Type B pancreatic cell (in vitro differentiated cells): ENCODE measurements at regions not wholly inside any gene's neighbourhood (a gene's known extent, or its start where the extent isn't known, plus 50 kb on each side); places are given as distances from the start of the nearest gene placed in this dataset.
A peak's percentile ranks its signal among the peaks of the same experiment; 100 is the strongest.

Experiments
- DNase-seq: peaks from one replicate; pipeline ENCODE4 v3.0.0; 2021; ENCODE audit warnings: mixed read lengths; ENCODE audit not compliant: unreplicated experiment; ENCODE audit errors: extremely low spot score
- H3K27ac Mint-ChIP-seq: 2 replicates; pipeline ENCODE4 v1.8.0; 2021; ENCODE audit warnings: mild to moderate bottlenecking, mixed read lengths
- H3K27me3 Mint-ChIP-seq: 2 replicates; pipeline ENCODE4 v1.8.0; 2021; ENCODE audit warnings: mixed read lengths
- H3K36me3 Mint-ChIP-seq: 2 replicates; pipeline ENCODE4 v1.8.0; 2021; ENCODE audit warnings: mixed read lengths
- H3K4me1 Mint-ChIP-seq: one replicate; pipeline ENCODE4 v1.8.0; 2021; ENCODE audit warnings: mixed read lengths; ENCODE audit not compliant: unreplicated experiment
- H3K4me3 Mint-ChIP-seq: 2 replicates; pipeline ENCODE4 v1.8.0; 2021; ENCODE audit warnings: mild to moderate bottlenecking, mixed read lengths
- H3K9me3 Mint-ChIP-seq: 2 replicates; pipeline ENCODE4 v1.8.0; 2021; ENCODE audit warnings: mixed read lengths
- CTCF ChIP-seq: fragments of 200-600 bp; sonication (generic); conservative IDR thresholded peaks from 2 replicates; pipeline ENCODE4 v1.5.0; 2021; ENCODE audit warnings: antibody characterized with exemption, mild to moderate bottlenecking

DNA sequence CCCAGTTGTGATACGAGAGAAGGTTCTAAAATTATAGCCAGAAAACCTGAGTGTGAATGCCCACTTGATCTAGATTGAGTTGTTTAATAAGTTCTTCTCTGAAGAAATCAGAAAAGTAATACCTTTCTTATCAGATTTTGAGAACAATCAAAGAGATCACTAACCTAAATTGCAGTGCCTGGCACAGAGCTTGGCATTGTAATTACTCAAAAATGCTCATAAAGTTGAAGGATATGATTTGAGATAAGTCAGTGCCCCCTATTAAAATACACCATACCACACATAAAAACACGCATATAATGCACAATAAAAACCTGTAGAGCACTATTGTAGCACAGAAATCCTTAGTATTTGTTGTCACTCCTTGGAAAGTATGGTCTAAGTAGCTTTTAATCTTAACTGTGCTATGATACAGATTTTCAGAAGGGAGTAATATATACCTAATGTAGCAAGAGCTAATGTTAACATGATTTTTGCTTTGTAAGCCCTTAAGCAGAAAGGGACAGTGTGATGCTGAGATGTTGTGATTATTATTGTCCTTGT is 257.5 kb upstream of the CDH18 start:
- H3K27ac Mint-ChIP-seq, result no peak overlapping the region
- DNase-seq, result no peak
- no peaks in the 10 kb centered on the region for H3K9me3 Mint-ChIP-seq
- no peak for TF ChIP-seq CTCF
- no peak overlapping the region for H3K4me3 Mint-ChIP-seq
- H3K36me3 Mint-ChIP-seq, result no peaks in the 10 kb centered on the region
- no peaks in the 10 kb centered on the region for H3K27me3 Mint-ChIP-seq
- peaks cover 4% of the 10 kb centered on the region for H3K4me1 Mint-ChIP-seq

GRCh38 chr5:20241351-20241750 is 253.4 kb upstream of the CDH18 start:
- Mint-ChIP-seq H3K4me1 (no peaks in the 10 kb centered on the region), H3K9me3 (no peaks in the 10 kb centered on the region), H3K27me3 (no peaks in the 10 kb centered on the region), H3K36me3 (no peaks in the 10 kb centered on the region), H3K4me3 (no peak overlapping the region), H3K27ac (no peak overlapping the region)
- DNase-seq, result no peak
- no peak for TF ChIP-seq CTCF

DNA sequence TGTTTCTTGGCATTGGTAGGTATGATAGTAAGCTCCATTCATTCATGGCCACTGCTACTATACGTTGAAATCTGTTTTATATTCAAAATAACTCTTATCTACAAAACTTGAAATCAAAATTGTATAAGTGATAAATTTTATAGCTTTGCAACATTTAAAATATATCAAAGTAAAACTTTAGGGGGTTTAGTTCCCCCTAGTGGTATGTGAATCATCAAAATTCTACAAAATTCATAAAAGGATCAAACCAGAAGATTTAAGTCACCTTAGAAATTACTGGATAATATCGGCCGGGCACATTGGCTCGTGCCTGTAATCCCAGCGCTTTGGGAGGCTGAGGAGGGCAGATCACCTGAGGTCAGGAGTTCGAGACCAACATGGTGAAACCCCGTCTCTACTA is 243.0 kb upstream of the CDH18 start:
- DNase-seq, result no peak
- Mint-ChIP-seq H3K4me1 (no peaks in the 10 kb centered on the region), H3K4me3 (no peak overlapping the region), H3K27me3 (peaks cover 6% of the 10 kb centered on the region), H3K36me3 (no peaks in the 10 kb centered on the region), H3K27ac (no peak overlapping the region), H3K9me3 (no peaks in the 10 kb centered on the region)
- TF ChIP-seq CTCF, result peak; percentile 38

DNA sequence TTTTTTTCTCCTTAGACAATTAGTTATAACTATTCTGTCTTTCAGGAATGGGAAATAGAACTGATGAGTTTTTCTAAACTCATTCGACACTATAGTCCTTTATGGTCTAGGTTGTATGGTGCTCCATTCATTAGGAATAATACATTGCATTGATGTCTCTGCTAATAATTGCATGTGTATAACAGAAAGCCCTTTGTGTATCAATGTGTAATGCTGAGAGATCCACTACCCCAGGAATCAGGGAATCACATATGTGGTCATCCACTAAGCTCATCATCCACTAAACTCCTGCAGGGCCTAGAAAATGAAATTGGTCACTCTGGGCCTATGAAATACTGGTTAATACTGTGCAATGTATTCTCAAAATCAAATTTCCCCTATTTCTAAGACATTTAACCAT is 242.0 kb upstream of the CDH18 start:
- Mint-ChIP-seq H3K27ac (no peak overlapping the region), H3K36me3 (no peaks in the 10 kb centered on the region), H3K4me3 (no peak overlapping the region), H3K9me3 (no peaks in the 10 kb centered on the region), H3K4me1 (no peaks in the 10 kb centered on the region), H3K27me3 (peaks cover 6% of the 10 kb centered on the region)
- DNase-seq, result no peak
- TF ChIP-seq CTCF, result no peak

DNA sequence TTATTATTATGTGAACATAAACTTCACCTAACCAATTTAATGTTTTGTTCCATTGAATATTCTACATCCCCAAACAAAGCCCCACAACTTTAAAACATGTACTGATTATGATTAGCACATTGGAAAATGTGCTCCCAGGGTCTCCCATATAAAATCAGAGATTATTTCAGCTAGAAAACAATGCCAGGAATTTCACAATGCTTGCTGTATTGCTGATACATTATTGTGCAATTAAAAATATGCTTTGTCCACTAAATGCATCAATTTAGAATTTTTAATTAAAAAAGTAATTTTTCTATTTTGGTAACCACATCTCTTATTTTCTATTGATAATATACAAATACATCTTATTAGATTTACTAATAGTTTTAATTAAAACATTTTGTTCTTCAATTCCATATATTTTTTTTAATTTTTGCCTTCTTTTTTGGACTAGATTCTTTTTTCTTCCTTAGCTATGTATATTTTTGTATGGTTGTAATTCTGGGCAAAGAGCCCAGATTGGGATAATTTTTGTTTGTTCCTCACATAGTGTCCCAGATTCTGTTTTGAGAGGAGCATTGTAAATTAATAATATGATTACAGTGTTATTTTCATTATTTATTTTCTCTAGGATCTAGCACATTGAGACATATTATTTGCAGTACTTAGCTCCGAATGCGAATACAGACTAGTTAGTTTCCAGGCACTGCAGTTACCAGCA is 241.5 kb upstream of the CDH18 start:
- TF ChIP-seq CTCF, result no peak

More for the DNA sequence above, 241.5 kb upstream of the CDH18 start:
- no peak overlapping the region for H3K27ac Mint-ChIP-seq
- no peak overlapping the region for H3K4me3 Mint-ChIP-seq
- no peaks in the 10 kb centered on the region for H3K36me3 Mint-ChIP-seq
- H3K27me3 Mint-ChIP-seq, result peaks cover 6% of the 10 kb centered on the region
- no peaks in the 10 kb centered on the region for H3K4me1 Mint-ChIP-seq
- H3K9me3 Mint-ChIP-seq, result no peaks in the 10 kb centered on the region
- no peak for DNase-seq
